Dedifferentiated amniotic fluid mesenchymal stem cell (primary cell): ENCODE measurements at regions not wholly inside any gene's neighbourhood (a gene's known extent, or its start where the extent isn't known, plus 50 kb on each side); places are given as distances from the start of the nearest gene placed in this dataset.

Source experiments
- DNase-seq: peaks from one replicate; pipeline ENCODE4 v3.0.0-alpha.2; 2016; ENCODE audit errors: extremely low spot score

DNA sequence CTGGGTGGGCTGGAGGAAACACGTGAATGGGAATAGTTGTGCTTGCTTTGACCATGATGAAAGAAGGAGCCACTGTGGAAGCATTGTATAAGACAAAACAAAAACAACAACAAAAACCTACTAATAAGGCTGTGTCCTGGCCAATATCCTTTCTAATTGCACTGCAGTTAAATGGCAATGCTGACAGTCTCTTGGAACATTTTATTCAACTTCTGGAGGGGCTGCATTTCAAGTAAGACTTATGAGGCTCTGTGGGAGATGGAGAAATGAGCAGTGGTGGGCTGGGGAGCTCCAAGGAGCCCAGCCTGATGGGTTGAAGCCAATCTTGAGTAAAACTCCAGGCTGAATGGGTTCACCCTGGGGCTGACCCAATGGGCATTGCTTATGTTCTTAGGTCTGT, 99.8 kb upstream of the ROPN1 start:
- no peak for DNase-seq

DNA sequence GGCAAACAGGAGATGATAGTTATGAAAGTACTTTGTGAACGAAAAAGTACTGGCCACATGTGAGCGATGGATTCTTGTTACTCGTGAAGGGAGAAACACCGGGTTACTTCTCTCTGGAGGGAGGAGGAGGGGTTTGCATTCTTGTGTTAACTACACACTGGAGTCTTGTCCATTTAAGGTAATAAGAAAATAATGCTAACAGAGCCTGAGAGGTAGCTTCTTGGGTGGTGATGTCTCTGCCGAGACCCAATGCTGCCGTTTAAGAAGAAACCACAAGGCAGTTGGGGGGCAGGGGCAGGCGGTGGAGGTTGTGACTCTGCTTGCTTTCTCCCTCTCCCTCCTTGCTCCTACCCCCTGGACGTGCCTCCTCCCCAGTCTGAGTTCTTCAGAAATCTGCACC, 100.9 kb upstream of the ROPN1 start:
- no peak for DNase-seq

DNA sequence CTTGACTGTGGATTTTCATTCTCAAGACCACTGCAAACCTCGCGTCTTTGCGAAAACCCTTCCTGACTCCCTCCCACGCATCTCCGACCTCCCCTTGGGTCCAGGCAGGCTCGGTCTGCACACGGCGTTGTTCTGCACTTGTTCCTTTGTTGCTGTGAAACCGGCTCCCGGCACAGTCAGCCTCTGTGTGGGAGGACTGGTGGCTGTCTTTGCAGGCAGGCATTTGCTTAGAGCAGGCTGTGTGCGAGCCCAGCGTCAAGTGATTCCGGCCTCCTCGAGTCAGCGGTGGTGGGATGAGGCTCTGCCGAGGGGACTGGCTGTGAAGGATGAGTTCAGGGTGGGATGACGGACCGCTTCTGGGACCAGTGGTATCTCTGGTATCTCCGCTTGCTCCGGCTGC, 102.6 kb upstream of the ROPN1 start:
- DNase-seq: no peak

DNA sequence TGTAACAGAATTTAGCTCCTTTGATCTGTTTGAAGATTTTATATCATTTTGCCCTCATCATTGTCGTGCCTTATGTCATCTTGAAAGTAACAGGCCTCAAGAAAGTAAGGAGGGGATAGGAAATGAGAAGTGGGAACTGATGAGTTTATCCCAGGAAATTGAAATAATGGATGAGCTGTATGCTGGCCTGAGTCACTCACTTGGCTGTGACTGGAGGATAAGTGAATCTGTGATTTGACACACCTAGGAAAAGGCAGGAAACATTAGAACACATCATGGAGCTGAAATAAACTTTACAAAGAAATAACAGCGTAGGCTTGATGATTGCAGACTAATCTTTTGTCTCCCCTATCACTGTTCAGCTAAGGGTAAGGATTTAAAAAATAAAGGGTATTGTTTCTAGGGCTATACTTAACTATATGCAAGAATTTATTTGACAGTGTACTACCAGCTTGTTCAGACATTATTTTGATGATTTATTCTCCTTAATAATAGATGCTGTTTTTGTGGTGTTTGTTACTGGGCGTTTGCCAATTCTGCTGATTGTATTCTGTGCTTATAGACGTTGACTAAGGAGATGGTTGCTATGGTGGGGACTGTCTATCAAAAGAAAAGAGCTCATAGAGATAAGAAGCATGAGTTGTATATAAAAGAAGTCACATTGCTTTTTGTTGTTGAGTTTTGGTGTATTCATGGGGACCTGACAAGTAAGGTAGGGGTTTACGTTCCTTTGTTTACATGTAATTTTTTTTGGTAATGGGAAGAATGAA, 105.6 kb upstream of the ROPN1 start:
- no peak for DNase-seq

DNA sequence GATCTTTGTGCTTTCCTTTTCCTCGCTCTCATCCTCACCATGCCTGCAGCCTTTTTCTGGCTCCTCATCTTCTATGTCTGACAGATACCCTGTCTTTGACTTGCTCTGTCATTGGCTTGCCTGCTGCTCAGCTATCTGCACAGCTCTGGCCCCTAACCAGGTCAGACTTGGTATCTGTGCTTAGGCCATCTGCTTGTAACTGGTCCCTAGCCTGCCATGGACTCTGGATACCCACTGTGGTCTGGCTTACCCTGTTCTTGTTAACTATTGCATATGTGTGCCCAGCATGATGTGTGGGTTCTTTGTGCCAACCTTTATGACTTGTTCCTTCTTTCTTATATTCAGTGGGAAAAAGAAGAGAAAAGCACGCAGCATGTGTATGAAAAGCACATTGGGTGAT, 109.7 kb upstream of the ROPN1 start:
- no peak for DNase-seq

DNA sequence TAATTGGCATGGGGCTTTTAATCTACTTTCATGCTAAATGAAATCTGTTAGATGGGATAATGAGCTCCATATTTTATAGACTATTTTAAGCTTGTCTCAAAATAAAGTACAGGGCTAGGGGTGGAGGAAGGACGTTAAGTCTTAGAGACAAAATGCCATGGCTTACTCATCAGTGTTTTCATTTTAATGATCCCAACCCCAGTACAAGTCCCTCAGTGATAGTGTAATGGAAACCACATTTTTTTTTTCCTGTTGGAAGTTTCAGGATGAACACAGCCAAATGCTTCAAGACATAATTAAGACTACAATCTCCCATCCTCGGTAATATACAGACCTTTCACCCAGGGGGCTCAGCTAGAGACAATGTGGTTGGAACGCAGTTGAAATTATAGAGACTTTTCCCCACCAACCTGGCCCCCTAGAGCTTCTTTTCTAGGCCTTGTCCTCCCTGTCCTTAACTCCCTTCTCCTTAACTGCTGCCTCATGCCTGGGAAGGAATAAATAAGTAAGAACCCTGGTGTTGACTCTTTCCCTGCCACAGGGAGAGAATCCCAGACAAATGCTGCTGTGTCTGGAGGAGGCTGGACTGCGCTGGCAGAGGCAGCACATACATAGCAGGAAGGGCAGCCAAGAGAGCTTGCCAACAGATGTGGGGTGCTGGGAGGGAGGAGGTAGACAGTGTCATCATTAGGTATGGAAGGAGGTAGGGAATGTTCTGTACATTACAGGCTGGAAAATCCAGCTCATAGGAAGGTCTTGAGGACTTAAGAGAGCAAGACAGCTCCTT, 115.4 kb upstream of the ROPN1 start:
- DNase-seq: no peak

DNA sequence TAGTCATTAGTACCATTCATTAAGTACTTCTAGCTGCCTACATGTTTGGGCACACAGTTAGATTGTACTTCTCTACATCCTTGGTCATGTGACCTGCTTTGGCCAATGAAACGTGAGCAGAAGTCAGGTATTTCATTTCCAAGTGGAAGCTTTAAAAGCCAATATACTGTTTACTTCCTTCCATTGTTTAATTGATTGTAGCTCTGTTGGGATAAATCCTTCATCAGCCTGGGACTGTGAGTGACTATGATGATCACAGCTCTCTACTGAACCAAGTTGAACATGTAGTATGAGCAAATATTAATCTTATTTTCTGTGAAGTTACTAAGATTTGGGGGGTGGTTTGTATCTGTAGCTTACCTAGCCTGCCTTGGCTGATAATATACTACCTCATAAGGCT, 116.5 kb upstream of the ROPN1 start:
- no peak for DNase-seq

DNA sequence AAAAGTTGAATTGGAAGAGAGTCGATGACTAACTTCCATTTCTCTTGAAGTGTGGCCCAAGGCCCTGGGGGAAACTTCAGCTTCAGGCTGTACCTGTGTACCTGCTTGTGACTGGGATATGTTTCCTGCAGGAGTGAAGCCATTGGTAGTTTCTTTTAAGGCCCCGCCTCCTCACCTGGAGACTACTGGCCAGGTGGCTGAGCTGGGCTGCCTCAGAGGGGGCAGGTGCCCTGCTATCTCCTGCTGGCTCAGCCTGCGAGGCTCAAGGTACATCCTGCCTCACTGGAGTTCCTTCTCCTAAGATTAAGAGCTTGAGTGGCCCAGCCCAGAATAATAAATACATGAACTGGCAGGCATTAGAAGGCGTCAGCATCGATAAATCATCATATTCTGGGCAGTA, 121.6 kb upstream of the ROPN1 start:
- DNase-seq: no peak

DNA sequence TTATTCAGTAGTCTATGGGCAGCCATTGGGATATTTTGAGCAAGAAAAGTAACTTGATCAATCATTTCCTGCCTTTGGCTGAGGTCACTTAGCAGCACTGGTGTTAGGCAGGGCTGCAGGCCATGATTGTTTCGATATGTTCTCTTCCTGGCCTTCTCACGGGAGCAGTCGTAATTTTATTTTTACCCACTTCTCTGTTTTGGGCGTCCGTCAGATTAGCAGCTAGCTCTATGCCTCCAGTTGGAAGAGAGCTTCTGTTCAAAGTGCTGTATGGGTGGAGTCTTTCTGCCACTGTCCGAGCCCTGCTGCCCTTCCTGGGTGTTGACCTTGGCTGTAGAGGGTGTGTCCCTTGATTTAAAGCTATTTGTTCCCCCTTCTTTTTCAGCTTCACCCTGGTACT, 123.4 kb upstream of the ROPN1 start:
- DNase-seq: no peak

DNA sequence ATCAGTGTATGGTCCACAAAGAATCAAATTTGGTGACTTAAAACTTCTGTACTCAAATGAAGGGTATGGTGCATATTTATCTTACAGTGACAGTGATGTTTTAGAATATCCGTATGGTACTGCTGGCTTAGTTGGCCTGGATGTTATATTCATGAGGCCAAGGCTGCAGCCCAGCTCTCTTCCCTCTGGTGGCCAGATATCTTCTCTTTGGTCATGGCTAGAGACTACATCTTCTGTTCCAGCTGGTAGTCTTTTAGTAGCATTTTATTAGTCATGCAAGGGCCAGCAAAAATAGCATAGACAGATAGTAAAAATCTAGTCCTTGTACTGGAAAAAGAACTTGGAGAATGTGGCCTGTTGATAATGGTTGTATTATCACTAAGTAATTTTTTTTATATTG, 124.0 kb upstream of the ROPN1 start:
- no peak for DNase-seq

DNA sequence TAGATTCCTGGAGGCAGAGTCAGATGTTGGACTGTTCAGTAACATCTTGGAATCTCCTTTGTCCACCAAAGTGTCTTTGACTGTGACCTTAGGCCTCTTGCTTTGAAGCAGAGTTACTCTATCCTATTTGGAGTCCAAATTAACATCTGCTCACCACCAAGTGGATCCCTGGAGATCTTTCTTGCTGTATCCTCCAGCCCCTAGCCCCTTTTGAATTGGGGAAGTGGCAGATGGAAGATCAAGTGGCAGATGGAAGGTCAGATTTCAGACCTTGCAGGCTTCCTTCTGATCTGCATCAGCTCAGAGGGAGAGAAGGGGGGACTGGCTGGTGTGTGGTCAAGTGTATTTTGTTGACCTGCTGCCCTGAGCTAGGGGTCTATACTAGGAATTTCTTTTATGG, 125.0 kb upstream of the ROPN1 start:
- no peak for DNase-seq

DNA sequence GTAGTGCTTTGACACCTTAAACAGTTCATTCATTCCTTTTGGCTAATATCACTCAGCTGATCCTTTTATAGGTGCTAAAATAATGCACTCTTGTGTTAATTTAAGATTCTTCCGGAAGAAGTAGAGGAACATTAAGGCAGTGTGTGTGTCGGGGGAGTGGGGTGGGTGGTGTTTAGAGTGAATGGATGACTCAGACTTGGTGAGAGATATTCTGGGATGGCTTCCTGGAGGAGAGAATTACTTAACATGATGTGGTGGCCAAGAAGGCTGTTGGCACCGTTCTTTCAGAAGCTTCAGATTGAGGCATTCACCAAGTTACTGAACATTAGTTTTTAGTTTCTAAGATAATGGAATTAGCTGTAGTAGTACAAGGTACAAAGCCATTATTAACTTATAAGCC, 125.6 kb upstream of the ROPN1 start:
- DNase-seq: peak; percentile 36

DNA sequence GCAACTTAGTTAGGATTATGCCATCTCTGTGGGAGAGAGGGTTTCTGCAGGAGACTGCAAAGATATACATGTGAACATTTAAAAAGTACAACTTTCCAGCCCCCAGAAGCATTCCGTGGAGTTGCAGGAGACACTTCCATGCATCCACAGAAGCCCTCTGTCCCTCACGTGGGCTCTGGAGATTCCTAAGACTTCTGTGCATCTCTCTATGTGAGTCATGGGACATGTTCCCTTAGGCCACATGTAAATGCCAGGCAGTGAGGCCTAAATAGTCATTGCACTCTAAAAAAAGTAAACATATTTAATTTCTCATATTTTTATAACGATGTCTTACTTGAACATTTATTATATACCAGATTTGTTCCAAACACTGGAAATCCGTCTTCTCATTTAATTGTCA, 126.5 kb upstream of the ROPN1 start:
- peak; percentile 36 for DNase-seq

DNA sequence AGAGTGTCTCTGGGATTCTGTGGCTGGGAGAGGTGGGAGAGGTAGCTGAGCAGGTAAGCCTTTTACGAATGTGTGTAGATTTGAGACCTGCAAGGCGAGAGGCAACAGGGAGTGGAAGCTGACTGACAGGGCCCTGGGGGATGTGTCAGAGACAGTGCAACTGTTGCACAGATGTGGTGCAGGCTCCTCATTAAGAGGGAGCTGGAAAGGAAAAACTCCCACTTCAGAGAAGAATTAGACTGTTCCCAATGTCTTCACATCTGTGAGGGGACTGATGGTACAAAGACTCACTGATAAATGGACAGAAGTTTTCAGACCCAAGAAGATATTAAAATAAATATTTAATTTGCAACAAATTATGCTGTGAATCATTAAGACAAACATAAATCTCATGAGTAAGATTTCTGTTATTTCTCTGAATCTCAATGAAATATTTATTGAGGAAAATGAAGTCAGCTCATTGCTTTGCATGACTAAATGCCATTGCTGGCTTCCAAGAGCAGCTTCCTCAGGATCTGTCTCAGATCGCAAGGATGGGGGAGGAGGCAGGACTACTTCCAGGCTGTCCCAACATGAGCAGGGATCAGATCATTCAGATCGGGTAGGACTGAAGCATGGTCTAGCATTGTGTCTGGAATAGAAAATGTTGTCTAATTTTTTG, 127.3 kb upstream of the ROPN1 start:
- DNase-seq: peak; percentile 56

DNA sequence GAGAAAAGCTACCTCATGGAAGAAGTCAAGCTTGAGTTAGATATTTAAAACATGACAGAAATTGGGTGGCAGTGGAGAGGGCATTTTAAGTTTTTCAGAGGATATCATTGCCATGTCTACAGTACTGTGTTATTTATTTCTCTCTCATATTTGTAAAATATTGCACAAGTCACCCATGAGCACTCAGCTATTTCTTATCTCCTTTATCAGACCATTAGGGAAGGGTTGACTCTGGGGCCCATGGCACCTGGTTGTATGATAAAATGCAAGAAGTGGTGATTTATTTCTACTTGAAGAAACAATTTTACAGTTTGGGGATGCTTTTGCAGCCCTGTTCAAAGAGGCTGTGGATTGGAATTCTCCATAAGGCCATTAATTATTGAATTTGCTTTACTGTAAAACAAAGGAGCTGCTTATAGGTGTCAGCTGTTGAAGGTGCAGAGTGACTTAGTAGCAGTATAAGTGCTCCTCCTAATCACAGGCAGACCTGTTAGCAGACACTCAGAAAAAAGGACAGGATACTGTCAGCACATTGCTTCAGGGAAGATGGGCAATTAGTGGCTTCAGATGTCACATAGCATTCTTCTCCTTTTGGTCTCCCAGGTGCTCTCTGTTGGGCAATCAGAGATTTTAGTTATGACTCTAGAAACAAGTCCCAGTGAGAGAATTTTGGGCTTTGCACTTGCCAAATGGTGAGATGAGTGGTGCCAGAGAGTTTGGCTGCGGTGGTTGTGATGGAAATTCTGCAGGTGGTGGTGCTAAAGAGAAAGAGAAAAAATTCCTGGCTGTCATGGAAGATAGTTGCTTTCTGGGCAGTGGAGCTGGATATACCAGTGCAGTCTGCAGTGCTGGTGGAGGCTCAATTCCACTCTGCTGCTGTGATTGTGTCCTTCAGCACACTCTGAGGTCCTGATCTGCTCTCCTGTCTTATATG, 129.7 kb upstream of the ROPN1 start:
- DNase-seq: no peak

DNA sequence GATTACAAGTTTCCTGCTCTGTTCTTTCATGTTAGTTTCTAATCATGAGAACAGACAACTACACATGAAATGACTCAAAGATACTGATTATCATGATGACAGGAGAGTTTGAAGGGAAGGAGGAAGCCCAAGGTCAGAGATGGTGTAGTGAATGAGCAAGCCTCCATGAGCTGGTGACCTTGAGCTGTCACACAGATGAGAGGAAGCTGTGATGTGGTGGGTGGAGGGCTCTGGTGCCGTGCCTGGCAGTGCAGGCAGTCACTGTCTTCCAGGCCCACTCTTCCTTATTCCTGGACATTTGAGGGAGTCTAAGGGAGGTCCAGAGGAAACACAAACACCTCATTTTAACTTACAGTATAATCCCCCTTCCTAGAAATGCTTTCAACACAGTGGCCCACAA, 133.4 kb upstream of the ROPN1 start:
- DNase-seq: no peak

DNA sequence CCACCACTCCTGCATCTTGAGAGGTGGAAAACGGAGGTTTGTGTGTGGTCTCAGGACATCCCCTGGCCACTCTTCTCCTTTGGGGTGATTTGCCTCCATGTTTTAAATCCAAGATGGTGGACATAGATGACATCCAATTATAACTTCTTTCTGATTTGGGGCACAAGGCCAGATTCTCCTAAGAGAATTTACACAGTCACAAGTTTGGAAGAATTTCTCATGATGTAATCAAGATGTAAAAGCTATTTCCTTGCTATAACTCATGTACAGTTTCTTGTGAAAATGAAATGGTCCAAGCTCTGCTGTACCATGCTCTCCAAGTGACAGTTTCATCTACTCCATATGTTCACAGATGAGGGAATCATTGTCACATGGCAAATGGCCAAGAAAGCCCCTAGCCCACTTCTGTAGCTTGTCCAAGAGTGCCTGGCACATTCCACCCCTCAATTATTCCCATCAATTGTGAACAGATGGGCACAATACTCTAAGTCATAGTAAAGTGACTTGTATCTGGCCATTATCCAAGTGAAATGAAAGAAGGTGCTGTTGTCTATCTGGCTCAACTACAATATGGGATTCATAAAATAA, 134.6 kb upstream of the ROPN1 start:
- DNase-seq: no peak

DNA sequence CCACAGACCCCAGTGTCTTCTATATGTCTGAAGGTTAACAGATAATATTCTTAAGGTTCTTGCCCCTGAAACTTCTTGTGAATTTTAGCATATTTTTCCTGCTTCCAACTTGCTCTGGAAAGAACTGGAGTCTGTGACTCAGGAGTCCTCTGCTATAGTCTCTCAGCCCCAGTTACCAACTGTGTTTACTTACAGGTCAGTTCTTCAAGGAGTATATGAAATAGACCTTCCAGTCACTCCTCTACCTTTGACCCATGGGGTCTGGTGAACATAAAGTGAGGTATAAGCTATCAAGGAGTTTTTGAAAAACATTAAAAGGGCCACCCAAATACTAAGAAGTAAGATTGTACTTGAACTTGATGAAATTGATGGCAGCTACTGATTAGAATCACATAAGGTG, 139.2 kb upstream of the ROPN1 start:
- DNase-seq: no peak

DNA sequence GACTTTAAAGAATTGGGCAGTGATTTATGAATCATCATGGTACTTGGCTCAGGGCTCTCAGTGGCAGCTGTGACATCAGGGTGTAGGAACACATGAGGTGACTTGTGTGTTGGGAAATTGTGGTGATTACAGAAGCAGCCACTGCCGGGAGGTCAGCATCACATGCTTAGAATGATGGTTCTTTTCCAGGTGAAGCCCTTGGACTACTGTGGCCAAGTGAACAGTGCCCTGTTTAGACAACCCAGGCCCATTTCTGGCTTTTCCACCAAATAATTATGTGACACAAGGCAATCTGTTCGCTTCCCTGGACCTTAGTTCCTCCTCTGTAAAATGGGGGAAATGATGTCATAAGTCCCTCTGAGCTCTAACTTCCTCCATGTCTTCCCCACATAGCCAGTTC, 139.7 kb upstream of the ROPN1 start:
- no peak for DNase-seq

DNA sequence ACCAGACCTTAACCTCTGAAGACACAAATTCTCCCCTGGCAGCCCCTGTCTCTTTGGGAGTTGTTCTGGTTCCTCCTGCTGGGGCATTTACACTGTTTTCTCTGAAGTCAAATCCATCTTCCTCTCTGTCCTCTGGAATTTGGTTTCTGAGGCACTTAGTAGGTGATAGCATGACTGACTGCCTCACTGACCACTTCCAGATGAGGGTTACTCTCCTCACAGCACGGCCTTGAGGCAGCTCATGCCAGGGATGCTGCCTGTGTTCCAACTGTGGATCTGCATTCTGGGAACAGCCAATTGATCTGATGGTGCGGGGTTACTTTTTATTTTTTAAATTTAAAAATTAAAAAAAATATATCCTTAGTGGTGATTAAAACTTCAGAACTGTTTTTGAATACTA, 140.9 kb upstream of the ROPN1 start:
- DNase-seq: no peak

DNA sequence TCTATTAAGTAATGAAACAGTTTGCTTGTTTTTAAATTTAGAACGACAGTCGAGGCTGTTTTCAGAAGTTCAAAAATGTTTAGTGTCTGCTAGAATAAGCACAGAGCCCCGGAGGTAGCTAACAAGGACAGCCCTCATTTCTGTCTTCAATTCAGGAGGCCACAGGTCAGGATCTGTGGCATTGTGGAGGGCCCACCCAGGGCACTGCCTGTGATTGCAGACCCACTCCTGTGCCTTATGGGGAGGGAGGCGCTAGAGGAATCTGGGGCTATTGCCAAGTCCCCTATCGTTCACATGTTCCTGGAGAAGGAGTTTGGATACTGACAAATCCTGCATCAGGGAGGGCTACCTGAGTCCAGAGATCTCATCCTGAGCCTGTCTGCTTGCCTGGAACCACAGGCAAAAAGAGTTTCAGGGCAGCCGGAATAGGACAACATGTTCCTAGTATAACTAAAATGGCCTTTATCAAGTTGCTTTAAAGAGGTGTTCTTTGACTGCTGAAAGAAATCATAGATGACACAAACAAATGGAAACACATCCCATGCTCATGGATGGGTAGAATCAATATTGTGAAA, 141.5 kb upstream of the ROPN1 start:
- DNase-seq: no peak
